ENCODE measurements at regions not wholly inside any gene's neighbourhood (a gene's known extent, or its start where the extent isn't known, plus 50 kb on each side); places are given as distances from the start of the nearest gene placed in this dataset.

DNA sequence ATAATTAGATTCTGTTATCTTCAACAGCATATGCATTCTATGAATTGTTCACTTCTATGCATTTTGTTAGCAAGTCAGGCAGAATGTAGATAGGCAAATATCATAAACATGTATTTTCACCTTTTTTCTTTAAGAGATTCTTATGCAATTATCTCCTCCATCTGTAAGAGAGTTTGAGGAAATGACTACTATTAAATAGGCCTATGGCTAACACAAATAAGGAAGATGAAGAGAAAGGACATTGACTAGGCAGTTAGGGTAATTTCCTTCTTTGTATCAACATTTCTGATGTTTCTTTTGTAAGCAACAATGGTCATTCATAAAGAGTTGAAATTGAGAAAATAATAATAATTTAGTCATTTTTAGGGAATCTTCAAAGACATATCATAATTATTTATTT is 145.2 kb upstream of the CDH12 start:
- DNase-seq (ENCODE audit: low spot score): no peak

- no peak for DNase-seq (ENCODE audit: low spot score)
Measured at GRCh38 chr5:22988937-22989336, 135.8 kb upstream of the CDH12 start.

DNA sequence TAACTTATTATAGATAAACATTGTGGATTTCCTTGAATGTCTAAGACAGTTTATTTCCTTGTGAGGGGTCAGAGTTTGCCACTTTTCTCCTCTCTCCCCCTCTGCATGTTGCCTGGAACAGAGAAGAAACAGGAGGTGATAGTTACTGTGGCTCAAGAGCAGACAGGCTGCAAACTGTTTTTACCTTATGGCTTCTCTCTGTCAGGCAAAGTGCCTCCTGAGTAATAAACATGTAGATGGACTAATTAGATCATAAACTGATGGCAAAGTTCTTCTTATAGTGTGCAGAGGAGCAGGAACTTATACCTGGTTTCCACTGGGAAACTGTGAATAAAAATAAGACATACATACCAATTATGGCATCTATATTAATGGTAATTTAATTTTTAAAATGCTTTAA is 133.1 kb upstream of the CDH12 start:
- DNase-seq (ENCODE audit: low spot score): no peak

- DNase-seq (ENCODE audit: low spot score): no peak
Measured at GRCh38 chr5:22985446-22985845, 132.3 kb upstream of the CDH12 start.

GRCh38 chr5:22970956-22971618 is 117.9 kb upstream of the CDH12 start:
- DNase-seq (ENCODE audit: low spot score): no peak

DNA sequence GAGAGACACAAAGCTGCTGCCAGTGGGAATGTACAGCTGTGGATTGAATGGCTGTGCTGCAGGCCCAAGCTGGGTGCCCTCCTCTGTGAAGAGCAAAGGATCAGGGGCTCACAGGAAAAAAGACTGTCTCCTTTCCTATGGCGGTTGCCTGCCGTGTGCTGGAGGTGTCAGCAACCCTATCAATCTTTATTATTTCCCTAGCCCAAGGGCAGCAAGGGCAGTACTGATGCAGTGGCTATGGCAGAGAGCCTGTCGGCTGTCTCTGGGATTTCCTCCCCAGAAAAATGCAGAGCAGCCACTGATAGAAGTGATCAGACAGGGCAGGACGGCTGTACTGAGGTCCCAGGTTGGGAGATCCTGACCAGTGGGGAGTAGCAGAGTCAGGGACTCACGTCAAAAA is 117.3 kb upstream of the CDH12 start:
- DNase-seq (ENCODE audit: low spot score): no peak

DNA sequence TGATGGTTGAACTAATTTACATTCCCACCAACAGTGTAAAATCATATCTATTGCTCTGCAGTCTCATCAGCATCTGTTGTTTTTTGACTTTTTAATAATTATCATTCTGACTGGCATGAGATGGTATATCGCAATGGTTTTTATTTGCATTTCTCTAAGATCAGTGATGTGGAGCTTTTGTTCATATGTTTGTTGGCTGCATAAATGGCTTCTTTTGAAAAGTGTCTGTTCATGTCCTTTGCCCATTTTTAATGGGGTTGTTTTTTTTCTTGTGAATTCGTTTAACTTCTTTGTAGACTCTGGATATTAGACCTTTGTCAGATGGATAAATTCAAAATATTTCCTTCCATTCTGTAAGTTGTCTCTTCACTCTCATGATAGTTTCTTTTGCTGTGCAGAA is 115.2 kb upstream of the CDH12 start:
- no peak for DNase-seq (ENCODE audit: low spot score)

DNA sequence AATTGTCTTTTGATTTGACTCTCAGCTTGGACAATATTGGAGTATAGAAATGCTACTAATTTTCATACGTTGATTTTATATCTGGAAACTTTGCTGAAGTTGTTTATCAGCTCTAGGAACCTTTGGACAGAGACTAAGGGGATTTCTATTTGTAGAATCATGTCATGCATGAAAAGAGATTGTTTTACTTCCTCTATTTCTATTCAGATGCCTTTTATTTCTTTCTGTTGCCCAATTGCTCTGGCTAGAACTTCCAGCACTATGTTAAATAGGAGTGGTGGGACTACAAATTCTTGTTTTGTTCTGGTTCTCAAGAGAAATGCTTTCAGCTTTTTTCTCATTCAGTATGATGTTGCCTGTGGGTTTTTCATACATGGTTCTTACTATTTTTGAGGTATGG is 112.8 kb upstream of the CDH12 start:
- DNase-seq (ENCODE audit: low spot score): no peak

GRCh38 chr5:22964632-22965031 is 111.5 kb upstream of the CDH12 start:
- no peak for DNase-seq (ENCODE audit: low spot score)

- no peak for DNase-seq (ENCODE audit: low spot score)
Measured at GRCh38 chr5:22958462-22959262, 105.5 kb upstream of the CDH12 start.

DNA sequence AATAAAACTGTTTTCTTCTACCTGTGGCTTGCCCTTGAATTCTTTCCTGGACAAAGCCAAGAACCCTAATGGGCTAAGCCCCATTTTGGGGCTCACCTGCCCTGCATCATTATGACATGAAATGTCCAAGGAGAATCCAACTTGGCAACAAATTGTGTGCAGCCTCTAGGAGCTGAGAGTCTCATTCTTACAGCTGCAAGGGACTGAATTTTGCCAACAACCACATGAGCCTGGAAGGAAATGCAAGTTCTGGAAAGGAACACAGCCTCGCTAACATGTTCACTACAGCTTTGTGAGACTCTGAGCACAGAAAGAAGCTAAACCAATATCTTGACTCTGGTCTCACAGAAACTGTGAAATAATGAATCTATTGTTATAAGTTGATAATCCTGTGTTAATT is 94.8 kb upstream of the CDH12 start:
- no peak for DNase-seq (ENCODE audit: low spot score)

GRCh38 chr5:22938362-22938761 is 85.2 kb upstream of the CDH12 start:
- DNase-seq (ENCODE audit: low spot score): no peak

GRCh38 chr5:22928821-22929482 is 75.8 kb upstream of the CDH12 start:
- no peak for DNase-seq (ENCODE audit: low spot score)

DNA sequence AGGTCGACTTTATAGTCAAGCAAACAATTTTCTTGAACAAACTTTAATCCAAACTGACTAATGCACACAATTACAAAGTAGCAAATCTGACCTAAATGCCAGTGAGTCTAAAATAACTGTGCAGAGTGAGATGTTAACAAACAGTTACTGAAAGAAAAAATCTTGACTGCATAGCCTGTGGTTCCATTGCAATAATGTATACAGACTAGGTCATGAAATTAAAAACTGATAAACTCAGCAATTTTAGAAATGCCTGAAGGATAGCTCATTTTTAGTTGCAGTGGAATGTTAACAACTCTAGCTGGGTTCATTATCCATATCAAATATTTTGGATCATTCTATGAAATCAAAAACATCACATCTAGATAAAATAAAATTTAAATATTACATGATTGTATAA is 73.4 kb upstream of the CDH12 start:
- no peak for DNase-seq (ENCODE audit: low spot score)

GRCh38 chr5:22918511-22918910 is 65.4 kb upstream of the CDH12 start:
- DNase-seq (ENCODE audit: low spot score): no peak

- DNase-seq (ENCODE audit: low spot score): no peak
Measured at GRCh38 chr5:22916393-22916792, 63.2 kb upstream of the CDH12 start.

DNA sequence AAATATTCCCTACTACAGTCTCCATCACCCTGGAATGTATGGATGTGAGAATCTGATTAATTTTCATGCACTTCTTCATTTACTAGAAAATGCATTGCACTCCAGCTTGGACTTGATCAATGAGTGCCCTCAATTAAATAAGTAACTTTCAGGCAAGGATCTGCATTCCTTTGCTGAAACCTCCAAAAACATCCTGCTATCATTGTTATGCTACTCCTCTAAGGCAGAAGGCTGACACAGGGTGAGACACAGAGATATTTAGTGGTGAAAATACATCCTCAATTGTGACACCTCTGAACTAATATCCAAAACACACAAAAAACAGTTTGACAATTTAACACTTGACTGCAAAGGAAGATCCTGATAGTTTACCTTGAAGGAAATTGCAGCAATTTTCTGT is 57.9 kb upstream of the CDH12 start:
- no peak for DNase-seq (ENCODE audit: low spot score)

- DNase-seq (ENCODE audit: low spot score): no peak
Measured at GRCh38 chr5:22910523-22910922, 57.4 kb upstream of the CDH12 start.

DNA sequence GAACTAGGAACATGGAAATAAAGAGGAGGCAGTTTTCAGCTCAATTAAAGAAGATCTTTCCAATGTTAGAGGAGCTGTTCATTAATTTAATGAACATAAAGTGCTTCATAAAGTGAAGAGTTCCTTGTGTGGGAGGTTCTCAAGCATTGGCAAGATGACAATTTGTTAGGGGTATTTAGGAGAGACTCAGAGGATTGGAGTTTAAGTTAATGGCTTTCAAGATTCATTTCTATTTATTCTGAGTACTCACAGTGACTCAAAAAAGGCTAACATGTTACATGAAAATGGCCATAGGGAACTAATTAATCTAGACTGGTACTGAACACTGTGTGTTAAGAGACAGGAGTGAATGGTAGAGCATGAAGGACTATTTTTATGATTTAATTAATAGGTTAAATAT is 55.4 kb upstream of the CDH12 start:
- DNase-seq (ENCODE audit: low spot score): no peak

- no peak for DNase-seq (ENCODE audit: low spot score)
Measured at GRCh38 chr5:22908129-22908528, 55.0 kb upstream of the CDH12 start.

Data from LoVo (cell line).